ENCODE measurements at regions not wholly inside any gene's neighbourhood (a gene's known extent, or its start where the extent isn't known, plus 50 kb on each side); places are given as distances from the start of the nearest gene placed in this dataset.
A peak's percentile ranks its signal among the peaks of the same experiment; 100 is the strongest.
"Not testable (repeated sequence)": the region's sequence is repeated elsewhere in the genome, so short reads cannot be mapped to it uniquely, and the experiment has no call there.

- no peak for DNase-seq
Observed at GRCh38 chr6:90463359-90463758, 123.5 kb downstream of the MAP3K7 start.

- no peak for DNase-seq
Observed at GRCh38 chr6:90462102-90462501, 124.8 kb downstream of the MAP3K7 start.

- no peak for DNase-seq
Observed at GRCh38 chr6:90461383-90461782, 125.5 kb downstream of the MAP3K7 start.

- no peak for DNase-seq
Observed at GRCh38 chr6:90460051-90460450, 126.8 kb downstream of the MAP3K7 start.

- DNase-seq, result no peak
Observed at GRCh38 chr6:90459225-90459758, 127.6 kb downstream of the MAP3K7 start.

- peak; percentile 58 for DNase-seq
Observed at GRCh38 chr6:90458353-90459224, 128.3 kb downstream of the MAP3K7 start.

GRCh38 chr6:90457867-90458259, 129.0 kb downstream of the MAP3K7 start:
- DNase-seq, result no peak

- DNase-seq, result not testable (repeated sequence)
Observed at GRCh38 chr6:90456997-90457866, 129.6 kb downstream of the MAP3K7 start.

- DNase-seq, result no peak
Observed at GRCh38 chr6:90456001-90456400, 130.9 kb downstream of the MAP3K7 start.

- DNase-seq, result no peak
Observed at GRCh38 chr6:90454836-90455427, 131.9 kb downstream of the MAP3K7 start.

- no peak for DNase-seq
Observed at GRCh38 chr6:90450268-90450953, 136.5 kb downstream of the MAP3K7 start.

- DNase-seq, result no peak
Observed at GRCh38 chr6:90449311-90449710, 137.6 kb downstream of the MAP3K7 start.

GRCh38 chr6:90448836-90449235, 138.0 kb downstream of the MAP3K7 start:
- DNase-seq, result no peak

GRCh38 chr6:90446164-90446563, 140.7 kb downstream of the MAP3K7 start:
- DNase-seq, result no peak

GRCh38 chr6:90445533-90446108, 141.3 kb downstream of the MAP3K7 start:
- DNase-seq, result no peak

GRCh38 chr6:90444160-90444714, 142.6 kb downstream of the MAP3K7 start:
- DNase-seq, result no peak

- DNase-seq, result no peak
Observed at GRCh38 chr6:90442366-90442765, 144.5 kb downstream of the MAP3K7 start.

GRCh38 chr6:90440586-90441283, 144.1 kb upstream of the BACH2 start:
- no peak for DNase-seq

GRCh38 chr6:90439586-90439985, 142.9 kb upstream of the BACH2 start:
- no peak for DNase-seq

- DNase-seq, result no peak
Observed at GRCh38 chr6:90436403-90436802, 139.8 kb upstream of the BACH2 start.

GRCh38 chr6:90435207-90435899, 138.7 kb upstream of the BACH2 start:
- DNase-seq, result no peak

Measured in activated CD8-positive, alpha-beta memory T cell treated with anti-CD3 and anti-CD28 coated beads, Interleukin-2, amount 50 U/mL, for 4 hours (primary cell).